SK-N-SH (cell line): ENCODE measurements at regions not wholly inside any gene's neighbourhood (a gene's known extent, or its start where the extent isn't known, plus 50 kb on each side); places are given as distances from the start of the nearest gene placed in this dataset.

Experiments
- EP300 ChIP-seq, 2 experiments: IDR thresholded peaks; 2 replicates each; pipeline versions ENCODE4 v1.4.0 to v1.6.1; 2012; ENCODE audit warnings: borderline replicate concordance in 1 of 2, low read depth in 1 of 2, low read length in 1 of 2
- RAD21 ChIP-seq: IDR thresholded peaks from 2 replicates; pipeline ENCODE4 v1.6.1; 2012; ENCODE audit warnings: mild to moderate bottlenecking, low read length
- TF ChIP-seq, protein P1 (sequence below): fragments of 200-600 bp; sonication (generic); IDR thresholded peaks from 2 replicates; pipeline ENCODE4 v1.6.1; 2017; ENCODE audit warnings: antibody characterized with exemption, mild to moderate bottlenecking, moderate library complexity
- TF ChIP-seq, protein P2 (sequence below): IDR thresholded peaks from 2 replicates; pipeline ENCODE4 v1.6.1; 2012; ENCODE audit warnings: mild to moderate bottlenecking, low read depth, low read length, moderate library complexity
- TF ChIP-seq, protein P3 (sequence below): IDR thresholded peaks from 2 replicates; pipeline ENCODE4 v1.4.0; 2012; ENCODE audit warnings: low read depth, borderline replicate concordance

DNA sequence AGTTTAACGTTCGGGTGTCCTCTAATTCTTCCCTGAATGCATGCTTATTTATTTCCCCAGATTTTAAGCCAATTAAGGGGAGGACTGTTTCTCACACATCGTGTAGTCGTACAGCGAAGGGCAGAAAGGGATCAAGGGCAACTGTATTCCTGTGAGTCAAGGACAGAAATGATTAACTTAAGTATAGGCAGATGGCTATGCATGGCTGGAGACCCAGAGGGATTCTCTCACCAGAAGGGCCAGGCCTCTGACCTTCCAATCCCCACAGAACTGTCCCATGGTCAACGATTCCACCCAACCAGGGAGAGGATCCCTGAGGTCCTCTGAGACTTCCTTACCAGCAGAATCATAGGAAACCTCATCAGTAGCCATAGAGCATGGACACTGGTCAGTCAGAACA lies 161.8 kb upstream of the MAP1B start:
- TF ChIP-seq EP300 (IDR thresholded peaks at IDR 0.05; ENCODE audit: borderline replicate concordance in 1 of 2, low read depth in 1 of 2, low read length in 1 of 2) (no peak), RAD21 (no peak)
- TF ChIP-seq, protein P1, sequence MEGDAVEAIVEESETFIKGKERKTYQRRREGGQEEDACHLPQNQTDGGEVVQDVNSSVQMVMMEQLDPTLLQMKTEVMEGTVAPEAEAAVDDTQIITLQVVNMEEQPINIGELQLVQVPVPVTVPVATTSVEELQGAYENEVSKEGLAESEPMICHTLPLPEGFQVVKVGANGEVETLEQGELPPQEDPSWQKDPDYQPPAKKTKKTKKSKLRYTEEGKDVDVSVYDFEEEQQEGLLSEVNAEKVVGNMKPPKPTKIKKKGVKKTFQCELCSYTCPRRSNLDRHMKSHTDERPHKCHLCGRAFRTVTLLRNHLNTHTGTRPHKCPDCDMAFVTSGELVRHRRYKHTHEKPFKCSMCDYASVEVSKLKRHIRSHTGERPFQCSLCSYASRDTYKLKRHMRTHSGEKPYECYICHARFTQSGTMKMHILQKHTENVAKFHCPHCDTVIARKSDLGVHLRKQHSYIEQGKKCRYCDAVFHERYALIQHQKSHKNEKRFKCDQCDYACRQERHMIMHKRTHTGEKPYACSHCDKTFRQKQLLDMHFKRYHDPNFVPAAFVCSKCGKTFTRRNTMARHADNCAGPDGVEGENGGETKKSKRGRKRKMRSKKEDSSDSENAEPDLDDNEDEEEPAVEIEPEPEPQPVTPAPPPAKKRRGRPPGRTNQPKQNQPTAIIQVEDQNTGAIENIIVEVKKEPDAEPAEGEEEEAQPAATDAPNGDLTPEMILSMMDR = no peak
- TF ChIP-seq, protein P2, sequence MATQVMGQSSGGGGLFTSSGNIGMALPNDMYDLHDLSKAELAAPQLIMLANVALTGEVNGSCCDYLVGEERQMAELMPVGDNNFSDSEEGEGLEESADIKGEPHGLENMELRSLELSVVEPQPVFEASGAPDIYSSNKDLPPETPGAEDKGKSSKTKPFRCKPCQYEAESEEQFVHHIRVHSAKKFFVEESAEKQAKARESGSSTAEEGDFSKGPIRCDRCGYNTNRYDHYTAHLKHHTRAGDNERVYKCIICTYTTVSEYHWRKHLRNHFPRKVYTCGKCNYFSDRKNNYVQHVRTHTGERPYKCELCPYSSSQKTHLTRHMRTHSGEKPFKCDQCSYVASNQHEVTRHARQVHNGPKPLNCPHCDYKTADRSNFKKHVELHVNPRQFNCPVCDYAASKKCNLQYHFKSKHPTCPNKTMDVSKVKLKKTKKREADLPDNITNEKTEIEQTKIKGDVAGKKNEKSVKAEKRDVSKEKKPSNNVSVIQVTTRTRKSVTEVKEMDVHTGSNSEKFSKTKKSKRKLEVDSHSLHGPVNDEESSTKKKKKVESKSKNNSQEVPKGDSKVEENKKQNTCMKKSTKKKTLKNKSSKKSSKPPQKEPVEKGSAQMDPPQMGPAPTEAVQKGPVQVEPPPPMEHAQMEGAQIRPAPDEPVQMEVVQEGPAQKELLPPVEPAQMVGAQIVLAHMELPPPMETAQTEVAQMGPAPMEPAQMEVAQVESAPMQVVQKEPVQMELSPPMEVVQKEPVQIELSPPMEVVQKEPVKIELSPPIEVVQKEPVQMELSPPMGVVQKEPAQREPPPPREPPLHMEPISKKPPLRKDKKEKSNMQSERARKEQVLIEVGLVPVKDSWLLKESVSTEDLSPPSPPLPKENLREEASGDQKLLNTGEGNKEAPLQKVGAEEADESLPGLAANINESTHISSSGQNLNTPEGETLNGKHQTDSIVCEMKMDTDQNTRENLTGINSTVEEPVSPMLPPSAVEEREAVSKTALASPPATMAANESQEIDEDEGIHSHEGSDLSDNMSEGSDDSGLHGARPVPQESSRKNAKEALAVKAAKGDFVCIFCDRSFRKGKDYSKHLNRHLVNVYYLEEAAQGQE = no peak
- TF ChIP-seq, protein P3, sequence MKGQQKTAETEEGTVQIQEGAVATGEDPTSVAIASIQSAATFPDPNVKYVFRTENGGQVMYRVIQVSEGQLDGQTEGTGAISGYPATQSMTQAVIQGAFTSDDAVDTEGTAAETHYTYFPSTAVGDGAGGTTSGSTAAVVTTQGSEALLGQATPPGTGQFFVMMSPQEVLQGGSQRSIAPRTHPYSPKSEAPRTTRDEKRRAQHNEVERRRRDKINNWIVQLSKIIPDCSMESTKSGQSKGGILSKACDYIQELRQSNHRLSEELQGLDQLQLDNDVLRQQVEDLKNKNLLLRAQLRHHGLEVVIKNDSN = no peak
